ENCODE measurements at regions not wholly inside any gene's neighbourhood (a gene's known extent, or its start where the extent isn't known, plus 50 kb on each side); places are given as distances from the start of the nearest gene placed in this dataset.

DNA sequence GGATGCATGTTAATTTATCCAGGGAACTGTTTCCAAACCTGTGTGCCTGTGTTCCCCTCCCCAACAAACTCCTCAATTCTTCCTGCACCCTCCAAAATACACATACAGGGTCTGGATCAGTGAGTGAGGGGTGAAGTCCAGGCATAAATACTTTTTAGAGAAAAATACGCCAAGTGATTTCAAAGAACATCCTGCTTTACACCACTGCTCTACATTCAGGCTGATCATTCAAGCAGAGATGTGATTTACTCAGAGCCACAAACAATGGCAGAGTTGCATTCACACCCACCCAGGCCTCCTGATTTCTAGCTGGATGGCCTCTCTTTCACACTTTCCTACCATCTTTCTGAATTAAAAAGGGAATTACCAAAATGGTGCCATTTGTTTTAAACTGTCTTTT is 289.5 kb upstream of the SLC14A2 start:
- WGBS, 2 donors = 70 to 71% methylated on average over 1 of the region's 1 CpG
- TF ChIP-seq, protein P1, sequence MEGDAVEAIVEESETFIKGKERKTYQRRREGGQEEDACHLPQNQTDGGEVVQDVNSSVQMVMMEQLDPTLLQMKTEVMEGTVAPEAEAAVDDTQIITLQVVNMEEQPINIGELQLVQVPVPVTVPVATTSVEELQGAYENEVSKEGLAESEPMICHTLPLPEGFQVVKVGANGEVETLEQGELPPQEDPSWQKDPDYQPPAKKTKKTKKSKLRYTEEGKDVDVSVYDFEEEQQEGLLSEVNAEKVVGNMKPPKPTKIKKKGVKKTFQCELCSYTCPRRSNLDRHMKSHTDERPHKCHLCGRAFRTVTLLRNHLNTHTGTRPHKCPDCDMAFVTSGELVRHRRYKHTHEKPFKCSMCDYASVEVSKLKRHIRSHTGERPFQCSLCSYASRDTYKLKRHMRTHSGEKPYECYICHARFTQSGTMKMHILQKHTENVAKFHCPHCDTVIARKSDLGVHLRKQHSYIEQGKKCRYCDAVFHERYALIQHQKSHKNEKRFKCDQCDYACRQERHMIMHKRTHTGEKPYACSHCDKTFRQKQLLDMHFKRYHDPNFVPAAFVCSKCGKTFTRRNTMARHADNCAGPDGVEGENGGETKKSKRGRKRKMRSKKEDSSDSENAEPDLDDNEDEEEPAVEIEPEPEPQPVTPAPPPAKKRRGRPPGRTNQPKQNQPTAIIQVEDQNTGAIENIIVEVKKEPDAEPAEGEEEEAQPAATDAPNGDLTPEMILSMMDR (IDR thresholded peaks at IDR 0.05) = no peak
- no peak for TF ChIP-seq POLR2A (IDR thresholded peaks at IDR 0.05)
- Histone ChIP-seq H3K27me3 (no peaks in the 10 kb centered on the region), H3K4me3 (replicated peaks in 1 of 3) (no peak overlapping the region), H3K27ac (no peak overlapping the region), H3K36me3 (no peaks in the 10 kb centered on the region), H3K4me1 (peaks cover 0 to 16% of the 10 kb centered on the region in 2 donors), H3K9me3 (no peaks in the 10 kb centered on the region)
- intact Hi-C loops (cut with DNase I) = no loop called here
- DNase-seq = no peak

DNA sequence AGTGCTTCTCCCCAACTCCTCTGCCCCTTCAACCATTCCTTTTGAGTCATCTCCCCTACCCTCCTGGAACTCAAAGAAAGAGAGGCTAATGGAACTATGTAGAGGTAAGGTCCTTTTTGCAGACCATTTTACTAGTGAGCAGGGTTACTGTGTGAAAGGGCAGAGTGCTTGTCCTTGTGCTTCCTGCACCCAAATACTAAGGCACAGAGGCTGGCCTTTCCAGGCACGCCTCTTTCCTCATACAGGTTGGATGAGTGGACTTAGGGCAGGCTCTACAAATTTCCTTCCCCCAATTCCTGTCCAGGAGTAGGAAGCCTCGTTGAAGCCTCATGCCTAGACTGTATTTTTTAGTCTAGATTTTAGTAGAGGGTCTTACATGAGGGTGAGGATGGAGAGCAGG is 288.8 kb upstream of the SLC14A2 start:
- Histone ChIP-seq H3K36me3 (no peaks in the 10 kb centered on the region), H3K9me3 (no peaks in the 10 kb centered on the region), H3K27ac (no peak overlapping the region), H3K27me3 (no peaks in the 10 kb centered on the region), H3K4me1 (peaks cover 0 to 8% of the 10 kb centered on the region in 2 donors), H3K4me3 (replicated peaks in 1 of 3) (no peak overlapping the region)
- 68 to 77% methylated on average over 2 of the region's 2 CpGs for WGBS, 2 donors
- TF ChIP-seq, protein P1 (IDR thresholded peaks at IDR 0.05) = no peak
- no peak for TF ChIP-seq POLR2A (IDR thresholded peaks at IDR 0.05)
- no peak for DNase-seq
- intact Hi-C loops (cut with DNase I) = no loop called here

DNA sequence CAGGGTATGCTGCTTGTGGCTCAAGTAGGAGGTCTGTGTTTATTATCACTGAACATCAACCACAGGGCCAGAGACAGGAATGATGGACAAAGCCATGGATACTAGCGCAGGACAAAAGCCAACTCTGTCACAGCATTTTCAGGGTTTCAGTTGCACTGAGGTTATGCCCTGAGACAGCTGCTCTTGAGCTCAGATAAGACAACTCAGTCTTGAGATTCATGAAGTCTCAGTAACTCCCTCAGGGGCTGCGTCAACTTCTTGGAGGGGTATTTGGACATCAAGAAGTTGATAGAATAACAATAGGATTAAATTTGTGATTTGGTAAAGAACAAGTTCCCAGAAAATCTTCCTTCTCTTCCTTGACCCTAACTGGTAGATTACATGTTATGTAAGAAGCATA is 287.0 kb upstream of the SLC14A2 start:
- intact Hi-C loops (cut with DNase I) = no loop called here
- Histone ChIP-seq H3K4me1 (peaks cover 0 to 4% of the 10 kb centered on the region in 2 donors), H3K27ac (no peak overlapping the region), H3K27me3 (no peaks in the 10 kb centered on the region), H3K36me3 (no peaks in the 10 kb centered on the region), H3K4me3 (replicated peaks in 1 of 3) (no peak overlapping the region), H3K9me3 (no peaks in the 10 kb centered on the region)
- WGBS, 2 donors = 75 to 92% methylated on average over 2 of the region's 2 CpGs
- no peak for DNase-seq
- TF ChIP-seq POLR2A (IDR thresholded peaks at IDR 0.05) = no peak
- TF ChIP-seq, protein P1 (IDR thresholded peaks at IDR 0.05) = no peak

DNA sequence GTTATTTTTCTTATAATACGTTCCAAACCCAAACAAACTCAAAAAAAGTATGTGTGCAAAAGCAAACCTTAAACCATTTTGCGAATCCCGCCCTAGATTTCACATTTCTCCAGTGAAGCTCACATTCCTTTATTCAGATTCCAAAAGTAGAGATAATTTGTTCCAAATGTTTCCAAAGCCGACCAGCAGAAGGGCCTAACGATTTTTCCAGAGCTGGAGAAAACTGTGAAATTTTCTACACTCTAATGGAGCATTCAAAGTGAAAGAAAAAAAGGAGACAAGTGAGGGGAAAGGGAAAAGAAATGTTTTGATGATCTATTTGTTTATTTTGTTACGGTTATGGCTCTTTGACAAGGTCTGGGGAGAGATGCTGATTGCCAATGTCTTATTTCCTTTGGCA is 286.5 kb upstream of the SLC14A2 start:
- no peaks in the 10 kb centered on the region for H3K27me3 ChIP-seq
- 67 to 71% methylated on average over 6 of the region's 6 CpGs for WGBS, 2 donors
- no peaks in the 10 kb centered on the region for H3K36me3 ChIP-seq
- peaks cover 0 to 4% of the 10 kb centered on the region in 2 donors for H3K4me1 ChIP-seq
- DNase-seq = no peak
- H3K4me3 ChIP-seq (replicated peaks in 1 of 3) = no peak overlapping the region
- TF ChIP-seq, protein P1 (IDR thresholded peaks at IDR 0.05) = no peak
- TF ChIP-seq POLR2A (IDR thresholded peaks at IDR 0.05) = no peak
- H3K27ac ChIP-seq = no peak overlapping the region
- intact Hi-C loops (cut with DNase I) = no loop called here
- H3K9me3 ChIP-seq = no peaks in the 10 kb centered on the region

DNA sequence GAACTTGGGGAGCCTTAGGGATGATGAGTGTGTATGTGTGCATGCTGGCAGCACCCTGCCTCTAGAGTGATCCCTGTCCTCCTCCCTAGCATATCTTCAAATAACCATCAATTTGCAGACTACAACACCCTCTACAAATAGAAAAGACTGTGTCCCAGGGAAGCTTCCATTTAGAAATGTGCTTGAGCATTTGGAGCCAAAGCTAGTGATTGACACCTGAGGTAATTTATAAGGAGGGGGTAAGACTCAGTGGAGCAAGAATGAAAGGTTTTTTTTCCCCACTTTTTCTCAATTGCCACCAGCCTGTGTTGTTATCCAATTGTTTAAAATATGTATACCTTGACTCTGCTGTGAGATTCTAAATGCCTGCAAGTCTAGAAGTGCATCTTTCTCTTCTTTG is 286.0 kb upstream of the SLC14A2 start:
- Histone ChIP-seq H3K27ac (no peak overlapping the region), H3K4me3 (replicated peaks in 1 of 3) (no peak overlapping the region), H3K4me1 (peaks cover 0 to 4% of the 10 kb centered on the region in 2 donors), H3K9me3 (no peaks in the 10 kb centered on the region), H3K27me3 (no peaks in the 10 kb centered on the region), H3K36me3 (no peaks in the 10 kb centered on the region)
- no peak for DNase-seq
- no peak for TF ChIP-seq POLR2A (IDR thresholded peaks at IDR 0.05)
- TF ChIP-seq, protein P1 (IDR thresholded peaks at IDR 0.05) = no peak
- intact Hi-C loops (cut with DNase I) = no loop called here
